AG10803 (cell line): ENCODE measurements at regions not wholly inside any gene's neighbourhood (a gene's known extent, or its start where the extent isn't known, plus 50 kb on each side); places are given as distances from the start of the nearest gene placed in this dataset.

Source experiments
- DNase-seq: peaks from one replicate; pipeline ENCODE4 v3.0.0; 2010; ENCODE audit warnings: low read depth
- H3K4me3 ChIP-seq: 2 replicates; pipeline ENCODE4 v1.5.1; 2011; ENCODE audit warnings: mild to moderate bottlenecking, low read length, control low read depth
- CTCF ChIP-seq: conservative IDR thresholded peaks from 2 replicates; pipeline ENCODE4 v1.5.1; 2011; ENCODE audit warnings: mild to moderate bottlenecking, low read length, control low read depth, inconsistent platforms

- TF ChIP-seq CTCF = no peak
- no peak for DNase-seq
- no peak overlapping the region for H3K4me3 ChIP-seq
Observed at GRCh38 chr1:66445492-66446181, 88.3 kb upstream of the SGIP1 start.

GRCh38 chr1:66446261-66447001 lies 87.5 kb upstream of the SGIP1 start:
- DNase-seq = peak; percentile 74
- no peak overlapping the region for H3K4me3 ChIP-seq
- peak; percentile 84 for TF ChIP-seq CTCF

GRCh38 chr1:66450043-66450514 lies 83.9 kb upstream of the SGIP1 start:
- DNase-seq = peak; percentile 36
- H3K4me3 ChIP-seq = no peak overlapping the region
- no peak for TF ChIP-seq CTCF

- no peak overlapping the region for H3K4me3 ChIP-seq
Observed at GRCh38 chr1:66450847-66451246, 83.1 kb upstream of the SGIP1 start.

GRCh38 chr1:66452162-66452561 lies 81.8 kb upstream of the SGIP1 start:
- 0 out of 2 replicates have a peak, but pooled peaks have one; percentile 6 for TF ChIP-seq CTCF
- H3K4me3 ChIP-seq = no peak overlapping the region
- DNase-seq = no peak

More at GRCh38 chr1:66450847-66451246, 83.1 kb upstream of the SGIP1 start:
- DNase-seq = no peak
- TF ChIP-seq CTCF = no peak

GRCh38 chr1:66452982-66453381 lies 81.0 kb upstream of the SGIP1 start:
- DNase-seq = no peak
- no peak for TF ChIP-seq CTCF

GRCh38 chr1:66455446-66455845 lies 78.5 kb upstream of the SGIP1 start:
- no peak for TF ChIP-seq CTCF
- no peak for DNase-seq
- no peak overlapping the region for H3K4me3 ChIP-seq

More at GRCh38 chr1:66452982-66453381, 81.0 kb upstream of the SGIP1 start:
- H3K4me3 ChIP-seq = no peak overlapping the region
